Panc1 (cell line): ENCODE measurements at regions not wholly inside any gene's neighbourhood (a gene's known extent, or its start where the extent isn't known, plus 50 kb on each side); places are given as distances from the start of the nearest gene placed in this dataset.

Source experiments
- ATAC-seq: fragments of 200-7000 bp; cut with Tn5 transposase; 2 replicates; pipeline ENCODE4 v1.9.1; 2020; ENCODE audit warnings: mild to moderate bottlenecking, moderate library complexity
- BruUV-seq: library from RNA; stranded (reverse); fragments of 400-500 nt; replicated peaks from 2 replicates; lab custom pipeline; 2021; lab: Mats Ljungman, UMichigan
- CTCF ChIA-PET: fragments of 300-600 bp; sonication (Branson Sonifier 250); formaldehyde crosslinking; loops from one replicate; lab custom pipeline; 2022; ENCODE audit warnings: antibody characterized with exemption; lab: Charles Lee
- POLR2A ChIA-PET: fragments of 300-600 bp; sonication (Branson Sonifier 250); formaldehyde crosslinking; loops from one replicate; lab custom pipeline; 2022; ENCODE audit warnings: antibody characterized with exemption; lab: Charles Lee
- DNase-seq: peaks from one replicate; pipeline ENCODE4 v3.0.0-alpha.2; 2010; ENCODE audit warnings: low read depth, low spot score
- H3K27ac ChIP-seq: 2 replicates; pipeline ENCODE4 v1.5.1; 2011; ENCODE audit warnings: mild to moderate bottlenecking, low read length, inconsistent platforms
- H3K27me3 ChIP-seq: fragments of 200-500 bp; sonication (Bioruptor generic); 2 replicates; pipeline ENCODE4 v1.6.0; 2014; ENCODE audit warnings: low read length, inconsistent platforms; ENCODE audit not compliant: control insufficient read depth, insufficient read depth
- H3K36me3 ChIP-seq: fragments of 200-500 bp; sonication (Bioruptor generic); 2 replicates; pipeline ENCODE4 v1.5.1; 2014; ENCODE audit warnings: inconsistent platforms, mild to moderate bottlenecking, low read length, moderate library complexity; ENCODE audit not compliant: control insufficient read depth, insufficient read depth
- H3K4me1 ChIP-seq: 2 replicates; pipeline ENCODE4 v1.5.1; 2011; ENCODE audit warnings: inconsistent platforms, mild to moderate bottlenecking, low read length, moderate library complexity; ENCODE audit not compliant: control insufficient read depth, insufficient read depth
- H3K4me3 ChIP-seq, 2 experiments: 2 replicates each; pipeline ENCODE4 v1.5.1; 2011 to 2012; ENCODE audit warnings: low read depth in 2 of 2, low read length in 2 of 2, mild to moderate bottlenecking in 2 of 2, inconsistent platforms in 1 of 2, moderate library complexity in 1 of 2
- H3K9me3 ChIP-seq: fragments of 200-500 bp; sonication (Bioruptor generic); 2 replicates; pipeline ENCODE4 v1.5.1; 2014; ENCODE audit warnings: low read depth, mild to moderate bottlenecking, inconsistent platforms, low read length, moderate library complexity; ENCODE audit not compliant: control insufficient read depth, insufficient read depth
- CTCF ChIP-seq: fragments of 450-650 bp; IDR thresholded peaks from 2 replicates; pipeline ENCODE4 v1.5.1; 2017; ENCODE audit warnings: mild to moderate bottlenecking
- POLR2AphosphoS5 ChIP-seq: IDR thresholded peaks from 2 replicates; pipeline ENCODE4 v1.6.1; 2012; ENCODE audit warnings: mild to moderate bottlenecking, low read depth, low read length, moderate library complexity
- REST ChIP-seq, 2 experiments: IDR thresholded peaks; 2 replicates each; pipeline ENCODE4 v1.6.1; 2011 to 2012; ENCODE audit warnings: low read depth in 2 of 2, control low read depth in 1 of 2, low read length in 1 of 2, mild to moderate bottlenecking in 1 of 2, moderate library complexity in 1 of 2; ENCODE audit not compliant: insufficient read depth in 1 of 2
- SIN3A ChIP-seq: IDR thresholded peaks from 2 replicates; pipeline ENCODE4 v1.6.1; 2012; ENCODE audit warnings: low read depth, mild to moderate bottlenecking, low read length, moderate library complexity, borderline replicate concordance; ENCODE audit not compliant: insufficient read depth
- TCF7L2 ChIP-seq: IDR thresholded peaks from 2 replicates; pipeline ENCODE4 v1.6.1; 2011; ENCODE audit warnings: mild to moderate bottlenecking, low read depth, low read length, inconsistent platforms
- in situ Hi-C: cut with HindIII; loops from 2 replicates; pipeline ENCODE4 v1.10.0; 2016; ENCODE audit warnings: low sequenced_read_pairs, low pct_unique_long_range_greater_than_20kb
- intact Hi-C: fragments of 100-400 bp; cut with micrococcal nuclease; formaldehyde crosslinking; loops from one replicate; pipeline ENCODE4 v1.10.0; 2022; ENCODE audit not compliant: unreplicated experiment

- Histone ChIP-seq H3K27me3 (no peaks in the 10 kb centered on the region), H3K4me3 (no peak overlapping the region), H3K9me3 (no peaks in the 10 kb centered on the region), H3K4me1 (no peaks in the 10 kb centered on the region), H3K36me3 (no peaks in the 10 kb centered on the region), H3K27ac (no peak overlapping the region)
- DNase-seq (no peak), ATAC-seq (no peak)
- intact Hi-C loops: no loop called here
- POLR2A ChIA-PET: no interaction called here
- BruUV-seq: no TSS peak
- no peak for TF ChIP-seq POLR2AphosphoS5
- TF ChIP-seq SIN3A: no peak
- no peak for TF ChIP-seq REST (IDR thresholded peaks at IDR 0.05; ENCODE audit: insufficient read depth in 1 of 2, low read depth in 2 of 2, low read length in 1 of 2)
- TF ChIP-seq TCF7L2: no peak
- no peak for TF ChIP-seq CTCF
- CTCF ChIA-PET: no interaction called here
- in situ Hi-C loops: no loop called here
Measured at GRCh38 chr6:22788038-22788437, 218.7 kb downstream of the HDGFL1 start.

GRCh38 chr6:22789315-22789714, 219.9 kb downstream of the HDGFL1 start:
- TF ChIP-seq SIN3A (no peak), REST (IDR thresholded peaks at IDR 0.05; ENCODE audit: insufficient read depth in 1 of 2, low read depth in 2 of 2, low read length in 1 of 2) (no peak), TCF7L2 (no peak), POLR2AphosphoS5 (no peak), CTCF (no peak)
- POLR2A ChIA-PET: no interaction called here
- intact Hi-C loops (no loop called here), in situ Hi-C loops (no loop called here)
- Histone ChIP-seq H3K27ac (no peak overlapping the region), H3K4me3 (no peak overlapping the region), H3K27me3 (no peaks in the 10 kb centered on the region), H3K9me3 (no peaks in the 10 kb centered on the region), H3K36me3 (no peaks in the 10 kb centered on the region), H3K4me1 (no peaks in the 10 kb centered on the region)
- DNase-seq (no peak), ATAC-seq (no peak)
- no TSS peak for BruUV-seq
- CTCF ChIA-PET: no interaction called here
